GM23338 (cell line): ENCODE measurements at regions not wholly inside any gene's neighbourhood (a gene's known extent, or its start where the extent isn't known, plus 50 kb on each side); places are given as distances from the start of the nearest gene placed in this dataset.

Source experiments
- ATAC-seq: fragments of 200-7000 bp; cut with Tn5 transposase; 3 replicates; pipeline ENCODE4 v1.9.1; 2020
- DNase-seq: peaks from one replicate; pipeline ENCODE4 v3.0.0-alpha.2; 2015; ENCODE audit warnings: low spot score
- H2AFZ ChIP-seq: fragments of 200-600 bp; sonication (generic); 2 replicates; pipeline ENCODE4 v1.8.0; 2016; ENCODE audit warnings: antibody characterized with exemption, mild to moderate bottlenecking, moderate library complexity
- H3F3A ChIP-seq: fragments of 200-600 bp; sonication (generic); replicated peaks from 2 replicates; pipeline ENCODE4 v1.8.0; 2017; ENCODE audit warnings: antibody characterized with exemption, mixed run types, low read depth
- H3K27ac ChIP-seq: fragments of 200-600 bp; sonication (generic); 2 replicates; pipeline ENCODE4 v1.6.1; 2016; ENCODE audit warnings: low read depth
- H3K27me3 ChIP-seq: fragments of 200-600 bp; sonication (generic); 2 replicates; pipeline ENCODE4 v1.8.0; 2016; ENCODE audit warnings: mild to moderate bottlenecking, mixed run types, moderate library complexity; ENCODE audit not compliant: insufficient read depth
- H3K36me3 ChIP-seq: fragments of 200-600 bp; sonication (generic); 2 replicates; pipeline ENCODE4 v1.8.0; 2016; ENCODE audit warnings: mild to moderate bottlenecking; ENCODE audit not compliant: insufficient read depth
- H3K4me1 ChIP-seq: fragments of 200-600 bp; sonication (generic); 2 replicates; pipeline ENCODE4 v1.8.0; 2016; ENCODE audit warnings: mild to moderate bottlenecking, moderate library complexity; ENCODE audit not compliant: insufficient read depth
- H3K4me2 ChIP-seq: fragments of 200-600 bp; sonication (generic); 2 replicates; pipeline ENCODE4 v1.7.1; 2017; ENCODE audit warnings: mixed run types
- H3K4me3 ChIP-seq: fragments of 200-600 bp; sonication (generic); 2 replicates; pipeline ENCODE4 v1.6.1; 2016; ENCODE audit warnings: mixed run types
- H3K79me2 ChIP-seq: fragments of 200-600 bp; sonication (generic); replicated peaks from 2 replicates; pipeline ENCODE4 v1.8.0; 2017; ENCODE audit warnings: mild to moderate bottlenecking; ENCODE audit not compliant: insufficient read depth
- H3K9me2 ChIP-seq: fragments of 200-600 bp; sonication (generic); 2 replicates; pipeline ENCODE4 v1.8.0; 2017; ENCODE audit not compliant: insufficient read depth
- H4K20me1 ChIP-seq: fragments of 200-600 bp; sonication (generic); replicated peaks from 2 replicates; pipeline ENCODE4 v1.8.0; 2017; ENCODE audit warnings: mild to moderate bottlenecking; ENCODE audit not compliant: insufficient read depth
- H3K27ac Mint-ChIP-seq: 2 replicates; pipeline ENCODE4 v1.8.0; 2020; ENCODE audit warnings: inconsistent platforms, mild to moderate bottlenecking, moderate library complexity, mixed read lengths
- H3K27me3 Mint-ChIP-seq: 3 replicates; pipeline ENCODE4 v1.8.0; 2022; ENCODE audit warnings: low read depth, mild to moderate bottlenecking, moderate library complexity, mixed read lengths, inconsistent platforms; ENCODE audit not compliant: insufficient read depth, poor library complexity
- H3K36me3 Mint-ChIP-seq: 3 replicates; pipeline ENCODE4 v1.8.0; 2021; ENCODE audit warnings: low read depth, mild to moderate bottlenecking, inconsistent platforms, moderate library complexity, mixed read lengths
- H3K4me1 Mint-ChIP-seq: 3 replicates; pipeline ENCODE4 v1.8.0; 2020; ENCODE audit warnings: mild to moderate bottlenecking, inconsistent platforms, mixed read lengths
- H3K4me3 Mint-ChIP-seq: 3 replicates; pipeline ENCODE4 v1.8.0; 2021; ENCODE audit warnings: moderate library complexity, mild to moderate bottlenecking, inconsistent platforms, mixed read lengths
- H3K9me3 Mint-ChIP-seq: 3 replicates; pipeline ENCODE4 v1.8.0; 2020; ENCODE audit warnings: moderate library complexity, mild to moderate bottlenecking, inconsistent platforms, mixed read lengths
- EZH2 ChIP-seq: fragments of 200-600 bp; sonication (generic); IDR thresholded peaks from one replicate; pipeline ENCODE4 v1.8.0; 2017; ENCODE audit warnings: antibody characterized with exemption, mild to moderate bottlenecking, low read depth; ENCODE audit not compliant: unreplicated experiment
- EZH2phosphoT487 ChIP-seq: fragments of 200-600 bp; sonication (generic); IDR thresholded peaks from one replicate; pipeline ENCODE4 v1.8.1; 2018; ENCODE audit warnings: antibody characterized with exemption; ENCODE audit not compliant: unreplicated experiment
- NANOG ChIP-seq: IDR thresholded peaks from 2 replicates; pipeline ENCODE4 v1.6.1; 2016; ENCODE audit warnings: antibody characterized with exemption, borderline replicate concordance
- REST ChIP-seq: IDR thresholded peaks from one replicate; pipeline ENCODE4 v1.6.1; 2018; ENCODE audit warnings: antibody characterized with exemption; ENCODE audit not compliant: unreplicated experiment
- STAT1 ChIP-seq: IDR thresholded peaks from one replicate; pipeline ENCODE4 v1.6.1; 2016; ENCODE audit warnings: antibody characterized with exemption; ENCODE audit not compliant: unreplicated experiment
- ZNF331 ChIP-seq: fragments of 250-450 bp; sonication (Bioruptor Pico); IDR thresholded peaks from 2 replicates; pipeline ENCODE4 v1.5.0; 2020; ENCODE audit warnings: low read depth, mild to moderate bottlenecking, moderate library complexity
- TF ChIP-seq, protein P1 (sequence below): fragments of 250-450 bp; sonication (Bioruptor Pico); IDR thresholded peaks from 2 replicates; pipeline ENCODE4 v1.5.0; 2020; ENCODE audit warnings: mild to moderate bottlenecking, moderate library complexity

DNA sequence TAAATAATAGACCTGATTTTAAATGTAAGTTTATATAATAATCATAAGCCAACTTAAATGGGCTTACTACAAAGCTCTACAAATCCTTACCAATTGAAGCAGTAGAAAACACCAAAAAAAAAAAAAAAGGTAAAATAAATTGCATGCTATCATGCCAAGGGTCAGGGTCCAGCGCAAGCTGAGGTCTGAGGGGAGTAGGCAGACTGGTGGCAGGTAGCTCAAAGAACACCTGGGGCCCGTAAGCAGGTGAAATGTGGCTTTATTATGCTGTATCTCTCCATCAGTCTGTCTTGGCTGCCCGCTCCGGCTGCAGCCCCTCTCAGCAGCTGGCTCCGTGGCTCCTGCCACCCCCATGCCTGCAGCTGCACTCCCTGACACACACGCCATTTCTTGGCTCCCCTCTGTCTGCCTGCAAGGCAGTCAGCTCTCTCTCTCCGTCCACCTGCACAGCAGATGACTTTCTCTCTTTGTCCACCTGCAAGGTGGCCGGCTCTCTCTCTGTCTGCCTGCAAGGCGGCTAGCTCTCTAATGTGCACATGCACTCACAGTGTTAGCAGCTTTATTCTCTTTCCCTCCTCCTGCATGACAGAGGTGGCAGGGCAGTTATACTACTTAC is 209.4 kb upstream of the UGT8 start (continued):
- TF ChIP-seq REST (no peak), EZH2phosphoT487 (no peak)

DNA sequence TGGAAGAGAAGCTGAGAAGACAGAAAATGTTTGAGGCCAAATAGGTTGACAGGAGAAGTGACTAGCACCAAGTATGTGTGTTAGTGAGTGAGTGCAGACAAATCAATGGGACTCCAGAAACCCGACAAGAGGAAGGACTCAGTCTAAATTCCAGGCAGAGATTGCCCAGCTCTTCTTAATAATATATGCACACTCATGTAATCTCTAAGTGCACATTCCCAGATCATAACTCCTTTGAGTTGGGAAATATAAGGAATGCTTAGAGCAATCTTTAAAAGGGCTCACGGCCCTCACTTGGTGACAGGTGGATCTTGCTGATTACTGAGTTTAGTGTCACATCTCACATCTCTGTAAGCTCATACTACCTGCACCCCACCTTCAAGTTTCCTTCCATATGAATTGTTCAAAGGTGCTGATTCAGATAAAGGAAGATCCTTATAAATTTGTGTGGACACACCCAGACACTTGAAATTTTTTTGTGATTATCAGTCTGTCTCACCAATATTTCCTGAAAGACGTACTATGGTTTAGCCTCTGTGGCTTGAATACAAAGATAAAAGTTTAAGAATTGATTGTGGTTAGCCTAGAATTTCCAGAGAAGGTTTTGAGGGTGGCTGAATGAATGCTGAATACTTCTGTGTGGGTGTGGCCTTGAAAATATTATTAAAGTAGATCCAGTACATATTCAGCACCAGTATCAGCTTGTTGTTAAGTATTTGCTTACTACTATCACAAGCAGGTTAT is 205.1 kb upstream of the UGT8 start:
- DNase-seq (no peak), ATAC-seq (no peak)
- Mint-ChIP-seq H3K36me3 (peaks cover 3% of the 10 kb centered on the region; the same call in 1 of the 3 replicates), H3K4me3 (no peak overlapping the region), H3K27ac (no peak overlapping the region), H3K4me1 (peaks cover 17% of the 10 kb centered on the region), H3K9me3 (peaks cover 3% of the 10 kb centered on the region; the same call in 1 of the 3 replicates), H3K27me3 (peaks cover 2% of the 10 kb centered on the region)
- H3F3A ChIP-seq: no peaks in the 10 kb centered on the region
- no peaks in the 10 kb centered on the region for H4K20me1 ChIP-seq
- peaks cover 10% of the 10 kb centered on the region for H3K9me2 ChIP-seq
- peak overlapping the region; percentile 63; the same call in 1 of the 2 replicates for H2AFZ ChIP-seq
- no peak overlapping the region for H3K27ac ChIP-seq
- no peak overlapping the region for H3K4me3 ChIP-seq
- peaks cover 15% of the 10 kb centered on the region for H3K4me1 ChIP-seq
- no peaks in the 10 kb centered on the region for H3K79me2 ChIP-seq
- H3K4me2 ChIP-seq: no peak overlapping the region
- no peaks in the 10 kb centered on the region for H3K27me3 ChIP-seq
- no peaks in the 10 kb centered on the region for H3K36me3 ChIP-seq
- no peak for TF ChIP-seq REST
- TF ChIP-seq ZNF331 (CRISPR knock-in tag): no peak
- TF ChIP-seq STAT1: no peak
- TF ChIP-seq EZH2phosphoT487: no peak
- no peak for TF ChIP-seq EZH2
- TF ChIP-seq, protein P1, sequence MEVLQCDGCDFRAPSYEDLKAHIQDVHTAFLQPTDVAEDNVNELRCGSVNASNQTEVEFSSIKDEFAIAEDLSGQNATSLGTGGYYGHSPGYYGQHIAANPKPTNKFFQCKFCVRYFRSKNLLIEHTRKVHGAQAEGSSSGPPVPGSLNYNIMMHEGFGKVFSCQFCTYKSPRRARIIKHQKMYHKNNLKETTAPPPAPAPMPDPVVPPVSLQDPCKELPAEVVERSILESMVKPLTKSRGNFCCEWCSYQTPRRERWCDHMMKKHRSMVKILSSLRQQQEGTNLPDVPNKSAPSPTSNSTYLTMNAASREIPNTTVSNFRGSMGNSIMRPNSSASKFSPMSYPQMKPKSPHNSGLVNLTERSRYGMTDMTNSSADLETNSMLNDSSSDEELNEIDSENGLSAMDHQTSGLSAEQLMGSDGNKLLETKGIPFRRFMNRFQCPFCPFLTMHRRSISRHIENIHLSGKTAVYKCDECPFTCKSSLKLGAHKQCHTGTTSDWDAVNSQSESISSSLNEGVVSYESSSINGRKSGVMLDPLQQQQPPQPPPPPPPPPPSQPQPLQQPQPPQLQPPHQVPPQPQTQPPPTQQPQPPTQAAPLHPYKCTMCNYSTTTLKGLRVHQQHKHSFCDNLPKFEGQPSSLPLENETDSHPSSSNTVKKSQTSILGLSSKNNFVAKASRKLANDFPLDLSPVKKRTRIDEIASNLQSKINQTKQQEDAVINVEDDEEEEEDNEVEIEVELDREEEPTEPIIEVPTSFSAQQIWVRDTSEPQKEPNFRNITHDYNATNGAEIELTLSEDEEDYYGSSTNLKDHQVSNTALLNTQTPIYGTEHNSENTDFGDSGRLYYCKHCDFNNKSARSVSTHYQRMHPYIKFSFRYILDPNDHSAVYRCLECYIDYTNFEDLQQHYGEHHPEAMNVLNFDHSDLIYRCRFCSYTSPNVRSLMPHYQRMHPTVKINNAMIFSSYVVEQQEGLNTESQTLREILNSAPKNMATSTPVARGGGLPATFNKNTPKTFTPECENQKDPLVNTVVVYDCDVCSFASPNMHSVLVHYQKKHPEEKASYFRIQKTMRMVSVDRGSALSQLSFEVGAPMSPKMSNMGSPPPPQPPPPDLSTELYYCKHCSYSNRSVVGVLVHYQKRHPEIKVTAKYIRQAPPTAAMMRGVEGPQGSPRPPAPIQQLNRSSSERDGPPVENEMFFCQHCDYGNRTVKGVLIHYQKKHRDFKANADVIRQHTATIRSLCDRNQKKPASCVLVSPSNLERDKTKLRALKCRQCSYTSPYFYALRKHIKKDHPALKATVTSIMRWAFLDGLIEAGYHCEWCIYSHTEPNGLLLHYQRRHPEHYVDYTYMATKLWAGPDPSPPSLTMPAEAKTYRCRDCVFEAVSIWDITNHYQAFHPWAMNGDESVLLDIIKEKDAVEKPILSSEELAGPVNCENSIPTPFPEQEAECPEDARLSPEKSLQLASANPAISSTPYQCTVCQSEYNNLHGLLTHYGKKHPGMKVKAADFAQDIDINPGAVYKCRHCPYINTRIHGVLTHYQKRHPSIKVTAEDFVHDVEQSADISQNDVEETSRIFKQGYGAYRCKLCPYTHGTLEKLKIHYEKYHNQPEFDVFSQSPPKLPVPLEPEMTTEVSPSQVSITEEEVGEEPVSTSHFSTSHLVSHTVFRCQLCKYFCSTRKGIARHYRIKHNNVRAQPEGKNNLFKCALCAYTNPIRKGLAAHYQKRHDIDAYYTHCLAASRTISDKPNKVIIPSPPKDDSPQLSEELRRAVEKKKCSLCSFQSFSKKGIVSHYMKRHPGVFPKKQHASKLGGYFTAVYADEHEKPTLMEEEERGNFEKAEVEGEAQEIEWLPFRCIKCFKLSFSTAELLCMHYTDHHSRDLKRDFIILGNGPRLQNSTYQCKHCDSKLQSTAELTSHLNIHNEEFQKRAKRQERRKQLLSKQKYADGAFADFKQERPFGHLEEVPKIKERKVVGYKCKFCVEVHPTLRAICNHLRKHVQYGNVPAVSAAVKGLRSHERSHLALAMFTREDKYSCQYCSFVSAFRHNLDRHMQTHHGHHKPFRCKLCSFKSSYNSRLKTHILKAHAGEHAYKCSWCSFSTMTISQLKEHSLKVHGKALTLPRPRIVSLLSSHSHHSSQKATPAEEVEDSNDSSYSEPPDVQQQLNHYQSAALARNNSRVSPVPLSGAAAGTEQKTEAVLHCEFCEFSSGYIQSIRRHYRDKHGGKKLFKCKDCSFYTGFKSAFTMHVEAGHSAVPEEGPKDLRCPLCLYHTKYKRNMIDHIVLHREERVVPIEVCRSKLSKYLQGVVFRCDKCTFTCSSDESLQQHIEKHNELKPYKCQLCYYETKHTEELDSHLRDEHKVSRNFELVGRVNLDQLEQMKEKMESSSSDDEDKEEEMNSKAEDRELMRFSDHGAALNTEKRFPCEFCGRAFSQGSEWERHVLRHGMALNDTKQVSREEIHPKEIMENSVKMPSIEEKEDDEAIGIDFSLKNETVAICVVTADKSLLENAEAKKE: no peak
- TF ChIP-seq NANOG: no peak
